Endometrium (tissue), 2 donors: ENCODE measurements at regions not wholly inside any gene's neighbourhood (a gene's known extent, or its start where the extent isn't known, plus 50 kb on each side); places are given as distances from the start of the nearest gene placed in this dataset.

Source experiments
- FAIRE-seq: peaks from 2 replicates; lab custom pipeline; 2012; peaks lifted over from hg19 to GRCh38; lab: Jason Lieb, UNC
- donor health status: control.
- donor health status: control.

DNA sequence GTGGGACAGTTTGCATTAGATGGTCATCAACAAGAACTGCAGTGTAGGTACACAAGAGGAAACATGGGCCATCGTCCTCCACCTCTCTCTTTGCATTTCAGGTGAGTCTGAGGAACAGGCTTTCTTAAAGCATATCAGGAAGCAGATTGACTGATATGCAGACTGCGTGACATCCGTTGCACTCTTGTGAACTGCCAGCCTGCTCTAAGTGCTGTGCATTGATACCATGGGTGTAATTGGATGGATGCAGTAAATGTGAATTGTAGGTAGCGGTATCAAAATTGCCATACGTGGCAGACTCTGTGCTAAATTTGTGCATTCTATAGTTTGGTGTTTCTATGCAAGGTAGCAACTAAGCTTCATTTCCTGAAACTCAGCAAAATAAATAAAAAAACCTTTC lies 1008.3 kb downstream of the EFNB2 start:
- no peak for FAIRE-seq

DNA sequence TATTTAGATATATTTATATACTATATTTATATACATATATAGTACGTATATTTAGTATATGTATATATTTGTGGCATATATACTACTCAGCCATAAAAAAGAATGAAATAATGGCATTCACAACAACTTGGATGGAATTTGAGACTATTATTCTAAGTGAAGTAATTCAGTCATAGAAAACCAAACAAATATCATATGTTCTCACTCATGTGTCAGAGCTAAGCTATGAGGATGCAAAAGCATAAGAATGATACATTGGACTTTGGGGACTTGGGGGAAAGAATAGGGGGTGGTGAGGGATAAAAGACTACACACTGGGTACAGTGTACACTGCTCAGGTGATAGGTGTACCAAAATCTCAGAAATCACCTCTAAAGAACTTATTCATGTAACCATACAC lies 1015.7 kb downstream of the EFNB2 start:
- FAIRE-seq = no peak

DNA sequence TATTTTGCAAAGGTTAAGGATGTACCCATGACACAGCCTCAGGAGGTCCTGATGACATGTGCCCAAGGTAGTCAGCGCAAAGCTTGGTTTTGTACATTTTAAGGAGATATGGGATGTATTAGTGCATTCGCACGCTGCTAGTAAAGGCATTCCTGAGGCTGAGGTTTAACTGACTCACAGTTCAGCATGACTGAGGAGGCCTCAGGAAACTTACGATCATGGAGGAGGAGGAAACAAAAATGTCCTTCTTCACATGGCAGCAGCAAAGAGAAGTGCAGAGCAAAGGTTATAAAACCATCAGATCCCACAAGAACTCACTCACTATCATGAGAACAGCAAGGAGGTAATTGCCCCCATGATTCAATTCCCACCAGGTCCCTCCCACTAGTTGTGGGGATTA lies 1017.4 kb downstream of the EFNB2 start:
- no peak for FAIRE-seq

DNA sequence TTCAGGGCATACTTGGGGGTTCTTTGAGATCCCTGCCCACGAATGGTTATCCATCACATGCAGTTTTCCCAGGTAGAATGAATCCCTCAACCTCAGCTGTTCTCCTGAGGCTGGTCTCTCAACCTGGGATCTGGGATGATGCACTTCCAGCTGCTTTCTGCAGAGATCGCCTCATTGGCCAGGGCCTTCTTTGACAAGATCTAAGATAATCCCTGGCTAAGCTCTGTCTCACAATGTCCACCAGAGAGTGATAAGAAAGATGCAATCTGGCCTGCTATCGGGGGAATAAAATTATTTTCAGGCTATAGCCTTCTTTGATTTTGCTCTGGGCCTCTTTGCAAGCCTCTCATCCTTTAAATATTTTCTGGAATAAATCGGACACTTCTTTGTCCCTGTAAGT lies 1021.1 kb downstream of the EFNB2 start:
- FAIRE-seq = no peak

DNA sequence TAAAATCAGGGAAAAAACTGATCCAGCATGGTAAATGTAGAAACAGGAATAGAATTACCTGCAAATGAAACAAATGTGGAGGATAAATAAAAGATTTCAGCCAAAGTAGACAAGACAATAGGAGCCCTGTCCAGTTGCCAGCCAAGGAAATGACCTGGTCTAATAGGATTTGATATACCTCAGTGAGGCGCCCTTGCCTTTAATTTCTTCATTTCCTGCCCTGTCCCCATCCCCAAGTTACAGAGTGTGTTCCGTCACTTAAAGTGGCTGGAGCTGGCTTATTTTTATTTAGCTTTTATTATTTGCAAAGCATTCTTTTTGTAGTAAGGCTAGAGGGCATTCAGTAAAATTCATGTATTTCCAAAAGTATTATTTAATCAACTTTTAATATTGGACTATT lies 1022.0 kb downstream of the EFNB2 start:
- FAIRE-seq = no peak

DNA sequence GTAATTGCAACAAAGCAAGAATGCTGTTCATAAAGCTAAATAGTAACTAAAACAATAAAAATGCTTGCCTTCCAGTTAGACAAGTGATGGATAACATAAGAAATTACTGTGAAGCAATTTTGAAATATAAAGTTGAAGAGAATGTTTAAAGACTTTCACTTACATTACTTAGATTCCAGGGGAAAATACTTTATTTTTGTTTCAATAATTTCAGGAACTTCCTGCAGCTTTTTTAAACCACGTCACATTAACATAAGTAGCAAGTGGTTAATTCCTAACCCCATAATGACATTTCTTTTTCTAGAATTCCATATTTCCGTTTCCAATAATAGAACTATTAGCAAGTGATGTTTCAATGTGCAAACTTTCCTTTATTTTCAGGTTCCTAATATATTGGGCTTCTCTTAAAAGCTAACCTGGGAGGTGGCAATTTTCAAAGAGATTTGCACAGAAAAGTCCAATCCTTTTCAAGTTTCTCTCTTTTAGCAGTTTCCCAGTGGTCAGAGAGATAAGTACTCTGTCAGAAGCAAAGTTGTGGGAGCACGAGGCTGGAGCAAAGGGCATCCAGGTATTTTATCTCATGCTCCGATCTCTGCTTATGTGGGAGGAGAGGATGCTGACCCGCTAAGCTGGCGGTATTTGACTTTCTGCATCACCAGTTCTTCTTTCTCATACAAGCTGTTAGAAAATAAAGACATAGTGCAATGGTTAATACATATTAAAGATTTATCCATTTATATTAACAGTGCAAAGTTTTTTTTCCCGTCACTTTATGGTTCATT lies 1025.3 kb downstream of the EFNB2 start:
- FAIRE-seq = no peak

DNA sequence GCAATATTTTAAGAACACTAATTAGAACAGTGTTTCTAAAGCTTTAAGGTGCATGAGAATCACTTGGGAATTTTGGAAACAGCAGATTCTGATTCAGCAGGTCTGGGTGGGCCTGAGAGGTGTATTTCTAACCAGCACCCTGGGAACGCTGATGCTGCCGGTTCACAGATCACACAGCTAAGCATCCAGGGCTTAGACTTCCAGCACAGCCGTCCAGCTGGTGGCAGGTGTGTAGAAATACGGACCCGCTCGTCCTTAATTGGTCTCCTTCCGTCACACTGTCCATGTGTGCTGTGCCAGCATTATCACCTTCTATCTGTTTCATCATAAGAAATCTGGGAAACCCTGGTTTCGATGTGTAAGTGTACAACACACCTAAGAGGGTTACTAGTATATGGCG lies 1029.0 kb downstream of the EFNB2 start:
- FAIRE-seq = no peak

DNA sequence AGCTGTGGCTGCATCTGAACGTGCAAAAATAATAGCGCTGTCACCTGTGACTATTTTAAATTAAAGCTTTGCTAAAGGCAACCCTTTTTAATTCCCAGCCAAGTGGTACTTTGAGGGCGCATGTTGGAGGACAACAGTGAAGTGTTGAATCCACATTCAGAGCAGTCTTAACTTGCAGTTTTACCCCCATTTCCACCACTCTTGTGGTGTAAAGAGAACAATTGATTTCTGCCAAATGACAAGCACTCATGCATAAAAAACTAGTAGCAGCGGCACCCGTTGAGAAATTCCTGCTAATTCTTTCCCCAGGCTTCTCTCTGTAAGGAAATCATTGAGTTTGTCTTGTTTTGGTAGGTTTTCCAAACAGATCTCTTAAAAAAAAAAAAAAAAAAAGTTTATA lies 1033.3 kb downstream of the EFNB2 start:
- FAIRE-seq = no peak

DNA sequence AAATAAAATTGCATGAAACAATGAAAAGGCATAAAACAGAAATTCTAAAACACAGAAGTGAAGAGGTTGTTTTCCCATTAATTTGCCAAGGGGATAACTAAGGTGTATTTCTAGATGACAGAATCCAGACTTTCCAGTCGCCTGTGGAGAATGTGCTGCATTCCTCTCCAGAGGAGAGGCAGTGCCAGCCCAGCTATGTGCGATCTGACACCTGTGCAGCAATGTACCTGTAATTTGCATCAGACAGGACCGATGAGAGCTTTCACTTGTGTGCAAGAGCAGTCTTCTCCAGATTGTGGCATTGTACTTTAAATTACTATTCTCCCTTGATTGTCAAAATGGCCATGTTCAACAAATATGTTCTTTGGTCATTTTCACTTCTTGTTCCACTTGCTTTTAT lies 1037.9 kb downstream of the EFNB2 start:
- no peak for FAIRE-seq

DNA sequence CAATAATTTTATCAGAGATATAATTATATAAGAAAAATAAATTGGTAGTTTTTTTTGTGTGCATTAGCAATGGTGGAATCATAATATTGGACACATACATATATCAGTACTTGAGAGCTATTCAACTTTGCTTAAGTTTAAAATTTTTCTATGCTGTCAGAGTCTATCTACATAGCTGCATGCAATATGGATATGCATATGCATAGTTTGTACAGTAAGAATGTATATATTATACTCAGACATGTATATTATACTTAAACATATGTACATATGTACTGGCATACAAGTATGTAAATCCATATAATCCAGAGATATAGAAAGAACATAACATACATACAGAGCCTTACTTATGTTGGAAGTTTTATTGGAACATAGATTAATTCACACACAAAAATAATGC lies 1043.2 kb downstream of the EFNB2 start:
- no peak for FAIRE-seq

DNA sequence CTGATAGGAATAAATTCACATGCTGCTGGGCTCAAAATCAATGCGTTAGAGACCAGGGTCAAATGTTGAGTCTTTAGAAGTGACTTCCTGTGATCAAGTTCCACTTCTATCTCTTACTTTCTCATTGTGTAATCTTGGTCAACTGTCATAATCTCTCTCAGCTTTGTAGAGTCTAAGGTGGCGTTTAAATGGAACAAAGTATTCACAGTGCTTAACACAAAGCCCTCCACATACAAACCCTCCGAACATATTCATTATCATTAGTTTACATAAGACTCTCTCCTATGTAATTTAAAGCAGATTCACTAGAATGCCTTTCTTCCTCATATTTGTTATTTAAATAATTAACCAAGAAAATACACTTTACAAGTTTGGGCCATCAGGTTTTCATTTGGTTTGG lies 1044.1 kb downstream of the EFNB2 start:
- FAIRE-seq = no peak

DNA sequence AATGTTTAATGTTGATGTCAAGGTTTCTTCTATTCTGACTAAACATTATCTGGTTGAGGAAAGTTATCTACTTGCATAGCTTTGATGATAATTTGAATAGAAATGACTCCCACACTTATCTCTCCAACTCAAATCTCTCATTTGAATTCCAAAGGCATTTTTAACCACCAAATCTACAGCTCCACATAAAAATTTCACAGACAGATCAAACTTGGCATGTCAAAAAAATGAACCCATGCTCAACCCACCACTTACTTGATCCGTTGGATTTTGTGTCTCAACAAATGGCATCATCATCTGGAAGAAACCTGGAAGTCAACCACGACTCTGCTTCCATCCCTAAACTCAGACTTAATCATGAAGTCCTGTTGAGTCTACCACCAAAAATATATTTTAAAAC lies 1050.4 kb downstream of the EFNB2 start:
- no peak for FAIRE-seq

DNA sequence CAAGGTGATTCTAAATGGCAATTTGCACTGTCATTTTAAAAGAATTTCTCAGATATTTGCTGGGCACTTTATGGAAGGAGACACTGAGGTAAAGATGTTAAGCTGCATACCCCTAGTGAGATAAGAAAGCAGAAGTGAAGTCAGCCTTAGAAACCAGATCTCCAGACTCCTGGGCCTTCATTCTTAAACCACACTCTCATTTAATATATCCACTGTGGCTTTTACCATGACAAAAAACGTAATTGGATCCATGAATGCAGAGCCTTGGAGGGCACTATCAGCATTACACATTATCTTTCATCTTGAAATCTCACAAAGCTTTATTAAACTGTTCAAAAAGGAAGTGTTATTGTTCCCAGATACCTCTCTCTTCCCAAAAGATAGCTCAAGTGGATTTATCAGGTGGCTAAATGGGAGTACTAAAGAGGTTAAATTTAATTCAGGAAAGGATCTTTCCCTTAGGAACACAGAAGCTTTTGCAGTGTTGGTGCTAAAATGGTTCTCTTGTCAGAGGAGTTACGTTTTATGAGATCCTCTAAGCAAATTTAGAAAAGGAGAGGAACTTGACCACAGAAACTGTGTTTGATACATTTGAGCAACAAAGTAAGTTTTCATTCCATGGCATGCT lies 1060.4 kb downstream of the EFNB2 start:
- FAIRE-seq = no peak

DNA sequence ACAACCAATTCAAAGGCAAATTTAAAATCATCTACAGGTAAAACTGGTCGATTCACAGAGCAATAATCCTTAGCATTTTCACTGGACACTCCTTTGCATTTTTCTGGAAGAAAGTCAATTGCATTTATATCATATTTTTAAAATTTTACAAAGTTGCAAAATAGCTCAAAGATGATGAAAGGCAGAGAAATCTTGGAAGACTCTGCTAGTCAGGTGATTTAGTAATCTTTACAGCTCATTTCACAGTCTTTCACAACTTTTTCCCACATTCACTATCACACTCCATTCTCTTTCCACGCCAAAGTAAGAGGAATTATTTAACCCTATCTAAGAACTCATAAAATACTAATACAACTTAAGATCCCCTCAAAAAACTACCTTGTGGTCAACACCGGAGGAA lies 1063.8 kb downstream of the EFNB2 start:
- no peak for FAIRE-seq

DNA sequence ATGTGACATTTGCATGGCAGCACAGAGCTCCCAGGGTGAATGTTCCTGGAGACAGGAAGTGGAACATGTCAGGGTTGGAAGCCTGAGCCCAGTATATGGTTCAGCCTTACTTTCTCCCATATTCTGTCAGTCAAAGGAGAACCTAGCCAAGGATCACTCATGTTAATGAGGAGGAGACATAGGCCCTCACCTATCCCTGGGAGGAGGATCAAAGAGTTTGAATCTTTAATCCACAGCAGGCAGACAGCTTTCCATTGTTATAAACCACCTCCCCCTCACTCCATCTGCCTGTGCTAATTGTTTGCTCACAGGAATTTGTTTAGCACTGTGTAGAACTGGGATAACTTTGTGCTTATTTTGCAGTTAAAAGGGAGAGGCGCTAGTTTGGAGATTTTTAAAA lies 1069.1 kb downstream of the EFNB2 start:
- no peak for FAIRE-seq

DNA sequence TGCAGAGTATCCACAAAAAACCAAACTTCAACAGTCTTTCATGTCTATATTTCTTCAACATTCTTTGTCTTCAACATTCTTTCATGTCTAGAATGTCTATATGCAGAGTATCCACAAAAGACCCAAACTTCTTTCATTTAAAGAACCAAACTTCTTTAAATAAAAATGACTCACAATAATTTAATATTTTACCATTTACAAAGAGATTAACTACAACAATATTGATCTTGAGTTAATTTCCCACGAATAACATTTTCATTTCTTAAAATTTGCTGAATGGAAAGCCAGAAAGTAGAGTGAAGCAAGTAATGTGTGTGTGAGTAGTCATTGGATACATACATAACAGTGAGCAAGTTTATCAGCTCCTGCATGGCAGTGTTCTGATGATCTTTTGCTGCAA lies 1069.7 kb downstream of the EFNB2 start, which contains the start of gene DAOA:
Gene DAOA (plus strand): TSS at position 301 of the 400 bp plus-strand sequence.
- FAIRE-seq = no peak

DNA sequence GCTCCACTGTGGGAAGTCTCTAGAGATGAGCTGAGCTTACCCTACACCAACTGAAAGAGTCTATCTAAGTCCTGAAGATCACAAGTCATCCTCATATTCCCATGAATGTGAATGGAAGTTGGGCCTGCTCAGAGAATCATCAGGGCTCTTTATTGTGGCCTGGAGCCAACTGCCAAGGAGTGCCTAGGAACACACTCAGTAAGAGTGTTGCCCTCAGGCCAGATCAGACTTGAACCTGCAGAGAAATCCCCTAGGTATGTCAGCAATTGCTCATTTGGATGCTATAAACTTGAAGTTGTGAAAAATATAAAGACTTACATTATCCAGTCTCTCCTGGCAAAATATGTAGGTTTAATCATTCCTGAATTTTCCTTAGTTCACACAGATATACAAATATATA lies 1070.2 kb downstream of the EFNB2 start:
- FAIRE-seq = no peak

DNA sequence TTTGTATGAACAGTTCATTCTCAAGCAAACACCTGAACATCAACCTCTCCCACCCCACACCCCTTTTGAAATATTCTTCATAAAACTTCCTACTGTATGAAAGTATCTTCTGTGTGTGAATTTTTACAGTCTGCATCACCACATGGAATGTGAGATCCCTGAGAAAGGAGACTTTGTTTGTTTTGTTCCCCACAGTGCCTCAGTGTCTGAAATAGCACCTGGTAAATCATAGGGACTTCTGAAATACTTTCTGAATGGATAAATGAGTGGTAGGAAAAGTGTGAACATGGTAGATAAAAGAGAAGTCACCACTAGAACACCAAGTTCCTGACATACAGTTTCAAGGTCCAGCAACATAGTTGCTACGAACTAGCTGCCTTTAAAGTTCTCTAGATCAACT lies 1071.2 kb downstream of the EFNB2 start:
- FAIRE-seq = no peak

DNA sequence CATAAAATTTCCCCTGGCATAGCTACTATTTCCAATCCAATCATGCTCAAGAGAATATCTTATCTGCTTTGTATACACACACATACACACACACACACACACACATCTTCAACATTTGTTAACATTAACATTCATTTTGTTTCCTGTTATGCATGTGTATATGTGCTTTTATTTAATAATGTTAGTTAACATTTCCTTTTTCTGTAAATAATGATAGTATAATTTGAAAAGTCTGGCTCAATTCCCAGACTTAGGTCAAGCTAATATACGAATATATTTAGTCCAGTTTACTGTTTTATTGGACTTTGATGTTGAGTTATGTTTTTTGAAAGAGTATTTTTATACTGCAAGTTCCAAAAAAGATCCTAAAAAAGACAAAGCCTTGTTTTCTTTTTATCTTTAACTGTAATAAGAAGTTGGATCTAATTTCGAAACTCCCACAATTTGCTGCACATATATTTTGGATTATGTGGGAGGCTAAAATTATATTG lies 1072.4 kb downstream of the EFNB2 start:
- peak; percentile 100 for FAIRE-seq

DNA sequence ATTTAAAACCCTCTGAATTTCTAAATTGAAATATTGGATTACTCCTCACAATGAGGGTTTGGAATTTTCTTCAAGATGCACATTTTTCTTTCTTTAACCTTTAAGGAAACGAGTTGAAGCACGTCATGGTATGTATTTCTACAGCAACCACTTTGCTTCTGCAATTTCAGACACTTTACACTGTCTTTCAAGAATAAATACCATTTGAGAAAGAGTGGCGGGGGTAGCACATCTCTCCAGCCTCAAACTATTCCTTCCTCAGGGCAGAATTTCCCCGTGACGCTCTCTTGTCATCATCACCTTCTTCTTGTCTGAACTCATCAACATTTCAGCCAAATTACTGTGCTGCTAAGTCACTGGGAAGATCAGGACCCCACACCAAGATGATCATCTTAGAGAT lies 1073.4 kb downstream of the EFNB2 start:
- FAIRE-seq = no peak

DNA sequence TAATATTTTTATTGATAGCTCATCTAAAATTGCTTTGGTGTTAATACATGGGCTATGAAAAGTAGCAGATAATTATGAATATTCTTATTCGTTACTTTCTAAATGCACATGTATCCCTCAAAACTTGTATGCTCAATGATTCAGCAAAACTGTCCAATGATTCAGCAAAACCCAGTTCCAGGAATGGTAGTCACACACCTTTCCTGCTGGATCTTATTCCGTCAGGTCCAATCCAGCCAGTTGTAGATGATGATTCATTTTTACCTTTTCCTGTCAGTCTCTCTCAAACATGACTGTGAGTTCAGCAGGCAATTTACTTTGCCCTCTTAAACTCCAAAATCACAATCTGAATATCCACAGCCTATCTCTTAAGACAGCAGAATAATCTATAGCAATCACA lies 1082.6 kb downstream of the EFNB2 start:
- FAIRE-seq = no peak

DNA sequence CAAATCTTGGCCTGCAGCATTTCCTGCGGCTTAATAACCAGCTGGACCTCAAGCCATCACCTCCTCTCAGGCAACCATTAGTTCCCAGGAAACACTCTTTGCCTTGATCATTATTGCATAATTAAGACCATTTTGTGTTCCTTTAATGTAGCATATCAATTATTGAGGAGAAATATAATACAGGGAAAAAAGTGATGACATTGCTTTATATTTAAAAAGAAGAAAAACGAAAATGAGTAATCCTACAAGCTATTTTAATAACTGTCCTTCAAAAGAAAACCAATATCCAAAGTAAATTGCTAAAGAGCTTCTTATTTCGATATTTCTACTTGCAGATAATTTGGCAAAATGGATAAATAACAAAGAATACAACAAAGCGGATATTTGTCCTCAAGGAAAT lies 1084.7 kb downstream of the EFNB2 start:
- no peak for FAIRE-seq

DNA sequence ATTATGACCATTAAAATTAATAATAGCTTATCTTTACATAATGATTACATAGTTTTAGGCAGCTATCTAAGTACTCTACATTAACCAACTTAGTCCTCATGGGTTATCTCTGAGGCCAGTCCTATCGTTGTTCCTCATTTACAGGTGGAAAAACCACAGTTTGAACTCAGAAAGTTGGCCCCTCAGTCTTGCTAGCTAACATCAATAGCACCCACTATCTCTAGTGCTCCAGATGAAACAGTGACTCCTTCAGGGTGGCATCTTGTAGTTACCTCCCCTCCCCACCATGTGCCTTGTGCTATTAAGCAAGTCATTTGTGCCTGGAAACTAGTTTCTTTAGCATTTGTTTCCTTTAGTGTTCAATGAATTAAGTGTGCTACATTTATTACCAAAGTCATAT lies 1086.7 kb downstream of the EFNB2 start:
- FAIRE-seq = no peak

DNA sequence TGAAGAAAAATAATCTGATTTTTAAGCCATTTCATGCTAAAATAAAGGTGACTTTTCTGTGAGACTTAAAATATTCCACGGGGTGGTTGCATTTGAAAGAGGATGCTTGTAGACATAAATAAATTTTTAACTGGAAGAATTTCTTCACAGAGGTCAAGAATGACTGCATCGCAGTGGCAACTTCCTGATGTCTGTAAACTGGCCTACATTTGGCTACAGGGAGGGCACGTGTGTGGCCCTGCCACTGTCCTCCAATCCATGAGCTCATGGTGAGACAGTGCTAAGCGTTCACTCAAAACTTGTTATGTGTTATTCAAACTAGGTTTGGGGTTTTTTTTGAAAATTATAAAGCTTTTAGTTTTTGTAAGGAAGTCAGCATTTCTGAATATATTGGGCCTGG lies 1089.3 kb downstream of the EFNB2 start:
- FAIRE-seq = no peak
